ENCODE measurements at regions not wholly inside any gene's neighbourhood (a gene's known extent, or its start where the extent isn't known, plus 50 kb on each side); places are given as distances from the start of the nearest gene placed in this dataset.

- no peak for TF ChIP-seq CTCF (conservative IDR thresholded peaks at IDR 0.05 in 1 of 2, IDR thresholded peaks at IDR 0.05 in 1 of 2; ENCODE audit: extremely low read depth in 1 of 2, insufficient read depth in 1 of 2, low read depth in 1 of 2, low read length in 2 of 2)
- no peak for TF ChIP-seq EZH2 (IDR thresholded peaks at IDR 0.05; ENCODE audit: borderline replicate concordance, low read length)
These were observed 67.3 kb upstream of the SGCD start for GRCh38 chr5:156259618-156260017.
